ENCODE measurements at regions not wholly inside any gene's neighbourhood (a gene's known extent, or its start where the extent isn't known, plus 50 kb on each side); places are given as distances from the start of the nearest gene placed in this dataset.

- H3K9me3 Mint-ChIP-seq = no peaks in the 10 kb centered on the region
- H3K4me3 Mint-ChIP-seq = no peak overlapping the region
- no peaks in the 10 kb centered on the region for H3K36me3 Mint-ChIP-seq (ENCODE audit: low read depth)
- H3K27ac Mint-ChIP-seq = no peak overlapping the region
- H3K4me1 Mint-ChIP-seq (ENCODE audit: low read depth) = no peaks in the 10 kb centered on the region
- H3K27me3 Mint-ChIP-seq = peaks cover 4% of the 10 kb centered on the region
These were observed 315.5 kb downstream of the TGFB2 start for GRCh38 chr1:218660678-218661053.

- Mint-ChIP-seq H3K4me1 (ENCODE audit: low read depth) (no peaks in the 10 kb centered on the region), H3K4me3 (no peak overlapping the region), H3K27ac (no peak overlapping the region), H3K9me3 (no peaks in the 10 kb centered on the region), H3K36me3 (ENCODE audit: low read depth) (no peaks in the 10 kb centered on the region), H3K27me3 (peaks cover 4% of the 10 kb centered on the region)
These were observed 316.3 kb downstream of the TGFB2 start for GRCh38 chr1:218661411-218661810.

GRCh38 chr1:218664385-218665170, 319.4 kb downstream of the TGFB2 start:
- peaks cover 4% of the 10 kb centered on the region for H3K27me3 Mint-ChIP-seq
- H3K4me1 Mint-ChIP-seq (ENCODE audit: low read depth) = no peaks in the 10 kb centered on the region
- H3K9me3 Mint-ChIP-seq = peaks cover 3% of the 10 kb centered on the region
- H3K36me3 Mint-ChIP-seq (ENCODE audit: low read depth) = no peaks in the 10 kb centered on the region
- no peak overlapping the region for H3K4me3 Mint-ChIP-seq
- H3K27ac Mint-ChIP-seq = no peak overlapping the region

GRCh38 chr1:218665221-218665620, 320.1 kb downstream of the TGFB2 start:
- H3K36me3 Mint-ChIP-seq (ENCODE audit: low read depth) = no peaks in the 10 kb centered on the region
- peaks cover 4% of the 10 kb centered on the region for H3K27me3 Mint-ChIP-seq
- peaks cover 5% of the 10 kb centered on the region for H3K9me3 Mint-ChIP-seq
- H3K27ac Mint-ChIP-seq = no peak overlapping the region
- no peaks in the 10 kb centered on the region for H3K4me1 Mint-ChIP-seq (ENCODE audit: low read depth)
- H3K4me3 Mint-ChIP-seq = no peak overlapping the region

GRCh38 chr1:218666263-218666662, 321.1 kb downstream of the TGFB2 start:
- no peaks in the 10 kb centered on the region for H3K36me3 Mint-ChIP-seq (ENCODE audit: low read depth)
- H3K27ac Mint-ChIP-seq = no peak overlapping the region
- no peak overlapping the region for H3K4me3 Mint-ChIP-seq
- H3K4me1 Mint-ChIP-seq (ENCODE audit: low read depth) = no peaks in the 10 kb centered on the region
- H3K9me3 Mint-ChIP-seq = peaks cover 7% of the 10 kb centered on the region
- H3K27me3 Mint-ChIP-seq = peaks cover 4% of the 10 kb centered on the region

- H3K27ac Mint-ChIP-seq = no peak overlapping the region
- peaks cover 7% of the 10 kb centered on the region for H3K9me3 Mint-ChIP-seq
- no peaks in the 10 kb centered on the region for H3K4me1 Mint-ChIP-seq (ENCODE audit: low read depth)
- H3K27me3 Mint-ChIP-seq = peaks cover 2% of the 10 kb centered on the region
- H3K4me3 Mint-ChIP-seq = no peak overlapping the region
- no peaks in the 10 kb centered on the region for H3K36me3 Mint-ChIP-seq (ENCODE audit: low read depth)
These were observed 322.8 kb downstream of the TGFB2 start for GRCh38 chr1:218667781-218668516.

GRCh38 chr1:218669431-218669830, 324.3 kb downstream of the TGFB2 start:
- Mint-ChIP-seq H3K4me3 (no peak overlapping the region), H3K27ac (no peak overlapping the region), H3K36me3 (ENCODE audit: low read depth) (no peaks in the 10 kb centered on the region), H3K27me3 (no peaks in the 10 kb centered on the region), H3K9me3 (peaks cover 7% of the 10 kb centered on the region), H3K4me1 (ENCODE audit: low read depth) (no peaks in the 10 kb centered on the region)

GRCh38 chr1:218670875-218671274, 325.7 kb downstream of the TGFB2 start:
- Mint-ChIP-seq H3K4me1 (ENCODE audit: low read depth) (no peaks in the 10 kb centered on the region), H3K36me3 (ENCODE audit: low read depth) (no peaks in the 10 kb centered on the region), H3K27me3 (no peaks in the 10 kb centered on the region), H3K27ac (no peak overlapping the region), H3K4me3 (no peak overlapping the region), H3K9me3 (peaks cover 7% of the 10 kb centered on the region)

GRCh38 chr1:218671573-218671972, 326.4 kb downstream of the TGFB2 start:
- no peaks in the 10 kb centered on the region for H3K27me3 Mint-ChIP-seq
- no peaks in the 10 kb centered on the region for H3K4me1 Mint-ChIP-seq (ENCODE audit: low read depth)
- H3K4me3 Mint-ChIP-seq = no peak overlapping the region
- H3K9me3 Mint-ChIP-seq = peaks cover 7% of the 10 kb centered on the region
- H3K36me3 Mint-ChIP-seq (ENCODE audit: low read depth) = no peaks in the 10 kb centered on the region
- H3K27ac Mint-ChIP-seq = no peak overlapping the region

GRCh38 chr1:218673170-218673569, 328.0 kb downstream of the TGFB2 start:
- no peaks in the 10 kb centered on the region for H3K4me1 Mint-ChIP-seq (ENCODE audit: low read depth)
- H3K27me3 Mint-ChIP-seq = no peaks in the 10 kb centered on the region
- H3K4me3 Mint-ChIP-seq = no peak overlapping the region
- H3K27ac Mint-ChIP-seq = no peak overlapping the region
- H3K9me3 Mint-ChIP-seq = peaks cover 4% of the 10 kb centered on the region
- H3K36me3 Mint-ChIP-seq (ENCODE audit: low read depth) = no peaks in the 10 kb centered on the region

- Mint-ChIP-seq H3K27me3 (no peaks in the 10 kb centered on the region), H3K27ac (no peak overlapping the region), H3K4me3 (no peak overlapping the region), H3K4me1 (ENCODE audit: low read depth) (no peaks in the 10 kb centered on the region), H3K9me3 (peaks cover 4% of the 10 kb centered on the region), H3K36me3 (ENCODE audit: low read depth) (no peaks in the 10 kb centered on the region)
These were observed 329.2 kb downstream of the TGFB2 start for GRCh38 chr1:218674280-218674773.

- H3K9me3 Mint-ChIP-seq = peaks cover 5% of the 10 kb centered on the region
- H3K4me3 Mint-ChIP-seq = no peak overlapping the region
- no peaks in the 10 kb centered on the region for H3K36me3 Mint-ChIP-seq (ENCODE audit: low read depth)
- no peaks in the 10 kb centered on the region for H3K27me3 Mint-ChIP-seq
- H3K27ac Mint-ChIP-seq = no peak overlapping the region
- no peaks in the 10 kb centered on the region for H3K4me1 Mint-ChIP-seq (ENCODE audit: low read depth)
These were observed 331.9 kb downstream of the TGFB2 start for GRCh38 chr1:218677026-218677425.

GRCh38 chr1:218679391-218679790, 334.3 kb downstream of the TGFB2 start:
- Mint-ChIP-seq H3K4me1 (ENCODE audit: low read depth) (no peaks in the 10 kb centered on the region), H3K4me3 (no peak overlapping the region), H3K27ac (no peak overlapping the region), H3K9me3 (peaks cover 8% of the 10 kb centered on the region), H3K36me3 (ENCODE audit: low read depth) (no peaks in the 10 kb centered on the region), H3K27me3 (no peaks in the 10 kb centered on the region)

GRCh38 chr1:218679988-218680748, 335.0 kb downstream of the TGFB2 start:
- H3K4me3 Mint-ChIP-seq = no peak overlapping the region
- no peaks in the 10 kb centered on the region for H3K27me3 Mint-ChIP-seq
- peaks cover 8% of the 10 kb centered on the region for H3K9me3 Mint-ChIP-seq
- no peaks in the 10 kb centered on the region for H3K36me3 Mint-ChIP-seq (ENCODE audit: low read depth)
- H3K4me1 Mint-ChIP-seq (ENCODE audit: low read depth) = no peaks in the 10 kb centered on the region
- H3K27ac Mint-ChIP-seq = no peak overlapping the region

GRCh38 chr1:218683242-218683641, 338.1 kb downstream of the TGFB2 start:
- Mint-ChIP-seq H3K4me1 (ENCODE audit: low read depth) (no peaks in the 10 kb centered on the region), H3K27ac (no peak overlapping the region), H3K9me3 (peaks cover 8% of the 10 kb centered on the region), H3K4me3 (no peak overlapping the region), H3K36me3 (ENCODE audit: low read depth) (no peaks in the 10 kb centered on the region), H3K27me3 (no peaks in the 10 kb centered on the region)
